Neuronal stem cell (in vitro differentiated cells): ENCODE measurements at regions not wholly inside any gene's neighbourhood (a gene's known extent, or its start where the extent isn't known, plus 50 kb on each side); places are given as distances from the start of the nearest gene placed in this dataset.

Source experiments
- DNase-seq: peaks from one replicate; pipeline ENCODE4 v3.0.0-alpha.2; 2013; ENCODE audit warnings: low spot score
- H2AFZ ChIP-seq: one replicate; pipeline ENCODE4 v1.6.1; 2013; ENCODE audit warnings: mild to moderate bottlenecking, low read length, inconsistent platforms
- H2AK5ac ChIP-seq: 2 replicates; pipeline ENCODE4 v1.6.1; 2013; ENCODE audit warnings: low read depth, mild to moderate bottlenecking, inconsistent platforms, low read length, moderate library complexity, mixed read lengths
- H2BK120ac ChIP-seq: 2 replicates; pipeline ENCODE4 v1.6.1; 2013; ENCODE audit warnings: low read depth, mild to moderate bottlenecking, inconsistent platforms, low read length, moderate library complexity, mixed read lengths
- H2BK12ac ChIP-seq: one replicate; pipeline ENCODE4 v1.6.1; 2013; ENCODE audit warnings: low read length, inconsistent platforms
- H2BK15ac ChIP-seq: 2 replicates; pipeline ENCODE4 v1.6.1; 2013; ENCODE audit warnings: mild to moderate bottlenecking, low read length, inconsistent platforms, mixed read lengths
- H2BK5ac ChIP-seq: one replicate; pipeline ENCODE4 v1.6.1; 2013; ENCODE audit warnings: inconsistent platforms, mild to moderate bottlenecking, low read length, moderate library complexity
- H3K14ac ChIP-seq: one replicate; pipeline ENCODE4 v1.6.1; 2013; ENCODE audit warnings: low read length, inconsistent platforms
- H3K18ac ChIP-seq: 2 replicates; pipeline ENCODE4 v1.6.1; 2013; ENCODE audit warnings: low read length, inconsistent platforms
- H3K23ac ChIP-seq: 2 replicates; pipeline ENCODE4 v1.6.1; 2013; ENCODE audit warnings: low read depth, mild to moderate bottlenecking, mixed read lengths, low read length, inconsistent platforms; ENCODE audit not compliant: poor library complexity
- H3K27ac ChIP-seq: replicated peaks from 3 replicates; pipeline ENCODE4 v1.5.1; 2013; ENCODE audit warnings: low read length, inconsistent platforms
- H3K27me3 ChIP-seq, 3 experiments: 2 replicates each; pipeline ENCODE4 v1.6.1; 2013; ENCODE audit warnings: low read length in 3 of 3, mild to moderate bottlenecking in 2 of 3, inconsistent platforms in 1 of 3, low read depth in 1 of 3, mixed read lengths in 1 of 3, moderate library complexity in 1 of 3; ENCODE audit not compliant: control insufficient read depth in 3 of 3, insufficient read depth in 3 of 3
- H3K36me3 ChIP-seq, 2 donors: replicated peaks in 1 of 2; 2 replicates each; pipeline ENCODE4 v1.6.1; 2013; ENCODE audit warnings: low read length in 2 of 2; ENCODE audit not compliant: control insufficient read depth in 2 of 2, insufficient read depth in 2 of 2
- H3K4ac ChIP-seq: 2 replicates; pipeline ENCODE4 v1.6.1; 2013; ENCODE audit warnings: inconsistent platforms, mild to moderate bottlenecking, low read length, moderate library complexity
- H3K4me1 ChIP-seq, 2 donors: 1 replicate in 1 of 2; 2 replicates in 1 of 2; pipeline ENCODE4 v1.6.1; 2013; ENCODE audit warnings: low read length in 2 of 2, low read depth in 1 of 2; ENCODE audit not compliant: control insufficient read depth in 2 of 2, insufficient read depth in 1 of 2
- H3K4me2 ChIP-seq: one replicate; pipeline ENCODE4 v1.6.1; 2013; ENCODE audit warnings: mild to moderate bottlenecking, low read length, inconsistent platforms; ENCODE audit not compliant: insufficient read depth, poor library complexity, severe bottlenecking
- H3K4me3 ChIP-seq, 2 donors: 2 replicates each; pipeline ENCODE4 v1.5.1; 2013; ENCODE audit warnings: low read length in 2 of 2, mild to moderate bottlenecking in 2 of 2, inconsistent platforms in 1 of 2, moderate library complexity in 1 of 2
- H3K79me1 ChIP-seq: one replicate; pipeline ENCODE4 v1.6.1; 2013; ENCODE audit warnings: low read depth, mild to moderate bottlenecking, inconsistent platforms, low read length, moderate library complexity
- H3K9ac ChIP-seq: one replicate; pipeline ENCODE4 v1.6.1; 2013; ENCODE audit warnings: mild to moderate bottlenecking, low read depth, low read length, inconsistent platforms; ENCODE audit not compliant: poor library complexity
- H3K9me3 ChIP-seq, 2 donors: replicated peaks in 1 of 2; 2 replicates each; pipeline versions ENCODE3 to v1.6.1; 2013; ENCODE audit warnings: low read length in 2 of 2, mild to moderate bottlenecking in 2 of 2, inconsistent platforms in 1 of 2, low read depth in 1 of 2, mixed read lengths in 1 of 2, moderate library complexity in 1 of 2; ENCODE audit not compliant: control insufficient read depth in 2 of 2, insufficient read depth in 1 of 2
- H4K8ac ChIP-seq: one replicate; pipeline ENCODE4 v1.6.1; 2013; ENCODE audit warnings: low read depth, mild to moderate bottlenecking, inconsistent platforms, low read length, moderate library complexity
- H4K91ac ChIP-seq: one replicate; pipeline ENCODE4 v1.6.1; 2013; ENCODE audit warnings: low read length, low read depth, mild to moderate bottlenecking, inconsistent platforms; ENCODE audit not compliant: poor library complexity
- WGBS, 2 donors: extraction: QIAGEN DNeasy Blood & Tissue Kit; methylation state at CpG; one replicate each; pipeline ENCODE4 v1.1.7; 2013; ENCODE audit warnings: missing lambda C conversion rate in 2 of 2, mixed read lengths in 1 of 2; ENCODE audit not compliant: insufficient read length in 2 of 2, insufficient replicate concordance in 1 of 2; ENCODE audit errors: extremely low coverage in 2 of 2; 5-methylcytosine and 5-hydroxymethylcytosine counted together

DNA sequence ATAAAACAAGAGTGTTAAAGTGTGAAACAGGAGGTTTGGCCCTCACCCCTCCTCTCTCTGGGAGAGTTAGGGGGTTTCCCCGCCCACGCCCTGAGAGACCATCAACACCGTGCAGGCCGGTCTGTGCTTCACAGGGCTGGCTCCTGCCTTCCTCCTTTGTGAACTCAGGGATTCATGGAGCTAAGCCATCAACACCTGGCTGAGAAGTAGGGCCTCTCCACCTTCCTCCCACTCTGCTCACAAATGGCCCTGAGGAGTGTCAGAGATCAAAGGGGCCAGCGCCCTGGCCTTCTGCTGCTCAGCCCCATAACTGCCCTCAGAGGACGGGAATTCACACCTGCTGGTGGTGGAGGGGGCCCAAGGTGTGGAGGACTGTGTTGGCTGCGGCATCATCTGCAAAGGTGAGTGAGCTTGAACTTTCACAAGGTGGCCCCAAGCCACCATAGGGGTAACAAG, 88.6 kb downstream of the PSMB1 start:
- peaks cover 0 to 11% of the 10 kb centered on the region in 2 donors for H3K4me1 ChIP-seq
- H4K8ac ChIP-seq = no peak overlapping the region
- no peak overlapping the region for H3K27ac ChIP-seq
- peaks cover 2% of the 10 kb centered on the region for H3K79me1 ChIP-seq
- H3K9me3 ChIP-seq = peaks cover 2 to 8% of the 10 kb centered on the region in 2 donors
- no peak for DNase-seq
- peak overlapping the region; percentile 43 for H2BK5ac ChIP-seq
- no peaks in the 10 kb centered on the region for H3K27me3 ChIP-seq
- no peak overlapping the region for H2AK5ac ChIP-seq
- no peak overlapping the region for H2BK12ac ChIP-seq
- H3K9ac ChIP-seq = no peak overlapping the region
- peak overlapping the region; percentile 80 for H3K18ac ChIP-seq
- peak overlapping the region; percentile 82 for H2BK15ac ChIP-seq
- H3K4me2 ChIP-seq = no peak overlapping the region
- no peak overlapping the region for H3K4ac ChIP-seq
- H3K36me3 ChIP-seq = peaks cover 0 to 2% of the 10 kb centered on the region in 2 donors
- no peak overlapping the region for H3K23ac ChIP-seq
- no peak overlapping the region for H2AFZ ChIP-seq
- WGBS, 2 donors = no CpG with 5 or more reads among the region's 7 CpGs
- H3K14ac ChIP-seq = no peak overlapping the region
- H3K4me3 ChIP-seq = no peak overlapping the region
- no peak overlapping the region for H2BK120ac ChIP-seq
- H4K91ac ChIP-seq = no peak overlapping the region

DNA sequence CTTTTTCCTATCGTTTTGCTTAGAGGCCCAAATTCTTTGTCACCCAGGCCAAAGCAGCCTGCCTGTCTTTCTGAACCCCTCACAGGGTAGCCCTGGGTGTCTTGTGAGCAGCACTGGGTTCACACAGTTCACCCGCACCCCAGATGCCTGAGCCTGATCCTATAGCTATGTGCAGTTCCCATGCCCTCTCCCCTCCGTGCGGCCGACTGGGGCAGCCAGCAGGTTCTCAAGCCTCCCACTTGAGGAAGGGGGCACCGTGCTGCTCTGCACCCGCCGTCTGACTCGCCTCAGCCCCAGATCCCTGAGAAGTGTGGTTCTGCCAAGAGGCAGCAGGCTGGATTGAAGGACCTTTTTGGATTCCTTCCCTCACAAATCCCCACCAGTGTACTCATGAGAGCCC, 89.0 kb downstream of the PSMB1 start:
- Histone ChIP-seq H3K27me3 (no peaks in the 10 kb centered on the region), H3K4me1 (peaks cover 0 to 11% of the 10 kb centered on the region in 2 donors), H3K18ac (peak overlapping the region; percentile 81), H3K4ac (no peak overlapping the region), H3K79me1 (peaks cover 2% of the 10 kb centered on the region), H2AFZ (no peak overlapping the region), H4K91ac (no peak overlapping the region), H3K23ac (no peak overlapping the region), H2BK12ac (peak overlapping the region; percentile 44), H3K9ac (no peak overlapping the region), H2BK5ac (peak overlapping the region; percentile 43), H2BK15ac (peak overlapping the region; percentile 82), H3K36me3 (peaks cover 0 to 2% of the 10 kb centered on the region in 2 donors), H4K8ac (no peak overlapping the region), H3K14ac (no peak overlapping the region), H3K4me3 (no peak overlapping the region), H3K27ac (no peak overlapping the region), H2AK5ac (no peak overlapping the region), H3K4me2 (no peak overlapping the region), H3K9me3 (peaks cover 2 to 8% of the 10 kb centered on the region in 2 donors), H2BK120ac (no peak overlapping the region)
- DNase-seq = no peak
- no CpG with 5 or more reads among the region's 9 CpGs for WGBS, 2 donors

DNA sequence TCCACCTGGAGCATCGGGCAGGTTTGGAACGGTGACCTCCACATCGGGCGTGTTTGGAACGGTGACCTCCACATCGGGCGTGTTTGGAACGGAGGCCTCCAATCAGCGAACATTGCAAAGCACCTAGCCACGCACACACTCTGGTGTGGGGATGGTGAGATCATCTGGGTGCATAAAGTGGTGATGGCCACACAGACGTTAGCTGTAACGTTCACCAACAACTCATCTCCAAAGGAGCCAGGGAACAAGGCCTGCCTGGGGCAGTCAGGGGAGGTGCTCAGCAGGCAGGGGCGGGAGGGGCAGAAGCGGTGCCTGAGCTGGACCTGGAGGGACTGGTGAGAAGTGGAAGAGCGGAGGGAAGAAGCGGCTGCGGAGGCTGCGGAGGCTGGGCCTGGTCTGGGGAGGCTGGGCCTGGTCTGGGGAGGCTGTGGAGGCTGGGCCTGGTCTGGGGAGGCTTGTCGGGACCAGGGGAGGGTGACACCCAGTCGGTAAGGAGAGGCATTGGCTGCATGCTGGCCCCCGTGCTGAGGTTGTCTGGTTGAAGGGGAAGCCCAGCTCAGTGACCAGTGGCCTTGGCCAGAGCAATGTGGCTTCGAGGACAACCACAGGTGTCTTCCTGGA, 89.9 kb downstream of the PSMB1 start:
- peaks cover 0 to 2% of the 10 kb centered on the region in 2 donors for H3K36me3 ChIP-seq
- no peak overlapping the region for H4K91ac ChIP-seq
- no peak overlapping the region for H3K4ac ChIP-seq
- H2BK120ac ChIP-seq = no peak overlapping the region
- H3K4me2 ChIP-seq = no peak overlapping the region
- no peak for DNase-seq
- H2BK5ac ChIP-seq = peak overlapping the region; percentile 24
- no CpG with 5 or more reads among the region's 22 CpGs for WGBS, 2 donors
- no peak overlapping the region for H2AFZ ChIP-seq
- H3K14ac ChIP-seq = peak overlapping the region; percentile 71
- H3K27me3 ChIP-seq = no peaks in the 10 kb centered on the region
- peaks cover 2 to 8% of the 10 kb centered on the region in 2 donors for H3K9me3 ChIP-seq
- peak overlapping the region; percentile 99 for H2AK5ac ChIP-seq
- peak overlapping the region; percentile 55 for H3K23ac ChIP-seq
- H3K9ac ChIP-seq = peak overlapping the region; percentile 44
- peak overlapping the region; percentile 98 for H2BK12ac ChIP-seq
- peak overlapping the region; percentile 91 for H3K18ac ChIP-seq
- H3K27ac ChIP-seq = no peak overlapping the region
- peaks cover 0 to 11% of the 10 kb centered on the region in 2 donors for H3K4me1 ChIP-seq
- H3K4me3 ChIP-seq = peak overlapping the region in 1 of 2 donors; percentile 59
- H4K8ac ChIP-seq = peak overlapping the region; percentile 65
- H3K79me1 ChIP-seq = peaks cover 2% of the 10 kb centered on the region
- peak overlapping the region; percentile 92 for H2BK15ac ChIP-seq

DNA sequence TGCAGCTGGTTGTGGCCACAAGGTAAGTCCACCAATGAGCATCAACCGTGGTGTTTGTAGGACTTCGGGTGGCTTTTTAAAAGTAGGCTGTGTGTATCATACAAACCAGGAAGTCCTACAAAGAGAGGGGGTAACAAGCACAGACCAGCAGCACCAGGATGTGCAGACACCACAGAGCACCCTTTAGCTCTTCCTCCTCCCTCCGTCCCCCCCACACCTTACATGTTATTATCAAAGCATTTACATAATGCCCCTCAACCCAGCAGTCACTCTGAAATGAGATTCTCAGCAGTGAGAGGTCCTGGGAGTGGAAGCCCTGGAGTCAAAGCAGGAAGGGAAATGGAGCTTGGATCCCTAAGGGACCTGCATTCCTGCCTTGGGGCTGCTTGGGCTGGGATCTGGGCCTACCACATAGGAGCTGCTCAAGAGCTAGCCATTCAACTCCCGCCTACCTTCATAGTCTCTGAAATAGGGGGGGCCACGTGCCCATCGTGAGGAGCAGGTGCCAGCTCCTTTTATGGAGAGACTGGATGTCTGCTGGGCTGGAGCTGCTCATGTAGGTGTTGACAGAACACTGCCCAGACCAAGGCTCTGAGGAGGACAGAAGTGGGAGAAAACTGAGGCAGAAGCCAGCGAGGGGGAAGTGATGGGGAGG, 90.6 kb downstream of the PSMB1 start:
- H2BK120ac ChIP-seq = no peak overlapping the region
- H3K79me1 ChIP-seq = peaks cover 2% of the 10 kb centered on the region
- no peak overlapping the region for H3K9ac ChIP-seq
- no peak overlapping the region for H3K4me2 ChIP-seq
- peak overlapping the region; percentile 55 for H3K23ac ChIP-seq
- H2BK12ac ChIP-seq = no peak overlapping the region
- no peak overlapping the region for H3K4ac ChIP-seq
- H2BK5ac ChIP-seq = no peak overlapping the region
- H3K27me3 ChIP-seq = peaks cover 0 to 2% (median 0%) of the 10 kb centered on the region in 3 experiments
- H3K4me3 ChIP-seq = no peak overlapping the region
- no peak overlapping the region for H3K14ac ChIP-seq
- peaks cover 0 to 11% of the 10 kb centered on the region in 2 donors for H3K4me1 ChIP-seq
- no peak overlapping the region for H4K8ac ChIP-seq
- no peak overlapping the region for H2AFZ ChIP-seq
- H2AK5ac ChIP-seq = peak overlapping the region; percentile 99
- no peak for DNase-seq
- H3K27ac ChIP-seq = no peak overlapping the region
- H4K91ac ChIP-seq = no peak overlapping the region
- peaks cover 0 to 4% of the 10 kb centered on the region in 2 donors for H3K9me3 ChIP-seq
- H3K36me3 ChIP-seq = peaks cover 0 to 2% of the 10 kb centered on the region in 2 donors
- H3K18ac ChIP-seq = peak overlapping the region; percentile 91
- H2BK15ac ChIP-seq = peak overlapping the region; percentile 92
- no CpG with 5 or more reads among the region's 7 CpGs for WGBS, 2 donors
